Endothelial cell of umbilical vein (primary cell): ENCODE measurements at regions not wholly inside any gene's neighbourhood (a gene's known extent, or its start where the extent isn't known, plus 50 kb on each side); places are given as distances from the start of the nearest gene placed in this dataset.

Experiments
- BruUV-seq: library from RNA; stranded (reverse); fragments of 400-500 nt; replicated peaks from 2 replicates; lab custom pipeline; 2021; lab: Mats Ljungman, UMichigan
- CTCF ChIA-PET: fragments of 300-600, 350-600 bp; sonication (Branson Sonifier 250); formaldehyde crosslinking; loops from one replicate; lab custom pipeline; 2021; ENCODE audit warnings: antibody characterized with exemption, inconsistent platforms; lab: Charles Lee
- POLR2A ChIA-PET: fragments of 300-600, 350-600 bp; sonication (Branson Sonifier 250); formaldehyde crosslinking; loops from one replicate; lab custom pipeline; 2021; ENCODE audit warnings: antibody characterized with exemption, inconsistent platforms; lab: Charles Lee
- DNase-seq: peaks from one replicate; pipeline ENCODE4 v3.0.0-alpha.2; 2011; ENCODE audit warnings: low read depth, low spot score
- FAIRE-seq: peaks from 2 replicates; lab custom pipeline; 2011; peaks lifted over from hg19 to GRCh38; lab: Jason Lieb, UNC
- H2AFZ ChIP-seq: 2 replicates; pipeline ENCODE4 v1.6.0; 2012; ENCODE audit warnings: low read depth, low read length, control low read depth, inconsistent platforms
- H3K27ac ChIP-seq: 2 replicates; pipeline ENCODE4 v1.5.1; 2011; ENCODE audit warnings: low read depth, mild to moderate bottlenecking, control low read depth, low read length, moderate library complexity; ENCODE audit not compliant: insufficient read depth
- H3K27me3 ChIP-seq, 2 experiments: 2 replicates each; pipeline versions ENCODE4 v1.6.0 to v1.6.1; 2011; ENCODE audit warnings: low read length in 2 of 2, mixed read lengths in 1 of 2; ENCODE audit not compliant: control insufficient read depth in 2 of 2, insufficient read depth in 2 of 2
- H3K36me3 ChIP-seq, 2 experiments: 2 replicates in 1 of 2; 3 replicates in 1 of 2; pipeline ENCODE4 v1.5.1; 2011; ENCODE audit warnings: low read length in 2 of 2, mild to moderate bottlenecking in 1 of 2, moderate library complexity in 1 of 2; ENCODE audit not compliant: control insufficient read depth in 2 of 2, insufficient read depth in 2 of 2; ENCODE audit errors: extremely low read depth in 1 of 2
- H3K4me1 ChIP-seq: 3 replicates; pipeline ENCODE4 v1.5.1; 2011; ENCODE audit warnings: mild to moderate bottlenecking, low read length; ENCODE audit not compliant: control insufficient read depth, insufficient read depth; ENCODE audit errors: extremely low read depth
- H3K4me2 ChIP-seq: 2 replicates; pipeline ENCODE4 v1.6.1; 2011; ENCODE audit warnings: low read length, control low read depth, mixed read lengths; ENCODE audit not compliant: insufficient read depth
- H3K4me3 ChIP-seq, 3 experiments: fragments of 200-600 bp in 1 of 3; sonication (generic), shearing (Covaris generic) in 1 of 3; replicated peaks in 1 of 3; 2 replicates each; pipeline ENCODE4 v1.5.1; 2011 to 2016; ENCODE audit warnings: control low read depth in 3 of 3, low read length in 3 of 3, mild to moderate bottlenecking in 2 of 3, inconsistent platforms in 1 of 3, low read depth in 1 of 3, moderate library complexity in 1 of 3; ENCODE audit not compliant: insufficient read depth in 1 of 3
- H3K79me2 ChIP-seq: 2 replicates; pipeline ENCODE4 v1.6.0; 2012; ENCODE audit warnings: low read length, inconsistent platforms; ENCODE audit not compliant: control insufficient read depth, insufficient read depth
- H3K9ac ChIP-seq: replicated peaks from 2 replicates; pipeline ENCODE3; 2011; ENCODE audit warnings: low read length, control low read depth; ENCODE audit not compliant: insufficient read depth; ENCODE audit errors: extremely low read depth
- H3K9me1 ChIP-seq: replicated peaks from 3 replicates; pipeline ENCODE4 v1.6.0; 2011; ENCODE audit warnings: mild to moderate bottlenecking, low read length; ENCODE audit not compliant: control insufficient read depth, insufficient read depth; ENCODE audit errors: extremely low read depth
- H3K9me3 ChIP-seq: replicated peaks from 2 replicates; pipeline ENCODE4 v1.5.1; 2012; ENCODE audit warnings: low read length, inconsistent platforms; ENCODE audit not compliant: control insufficient read depth, insufficient read depth
- H4K20me1 ChIP-seq: replicated peaks from 2 replicates; pipeline ENCODE3; 2011; ENCODE audit warnings: mild to moderate bottlenecking, low read length; ENCODE audit not compliant: control insufficient read depth, insufficient read depth; ENCODE audit errors: extremely low read depth
- CTCF ChIP-seq, 2 donors: IDR thresholded peaks; 1 replicate in 1 of 2; 2 replicates in 1 of 2; pipeline ENCODE4 v1.5.1; 2011; ENCODE audit warnings: low read length in 2 of 2, mild to moderate bottlenecking in 2 of 2, moderate library complexity in 2 of 2, control low read depth in 1 of 2, inconsistent platforms in 1 of 2, low read depth in 1 of 2; ENCODE audit not compliant: insufficient read depth in 1 of 2; ENCODE audit errors: extremely low read depth in 1 of 2
- EZH2 ChIP-seq: IDR thresholded peaks from 2 replicates; pipeline ENCODE4 v1.6.1; 2012; ENCODE audit warnings: borderline replicate concordance, low read depth, mild to moderate bottlenecking, moderate library complexity, low read length, inconsistent platforms; ENCODE audit not compliant: severe bottlenecking
- FOS ChIP-seq: IDR thresholded peaks from 2 replicates; pipeline ENCODE4 v1.6.1; 2011; ENCODE audit warnings: mild to moderate bottlenecking, low read length, moderate library complexity, borderline replicate concordance; ENCODE audit not compliant: insufficient read depth
- GATA2 ChIP-seq: IDR thresholded peaks from 2 replicates; pipeline ENCODE4 v1.7.0; 2011; ENCODE audit warnings: low read depth, mild to moderate bottlenecking, moderate library complexity, mixed read lengths, low read length; ENCODE audit not compliant: insufficient read length, insufficient read depth
- JUN ChIP-seq: IDR thresholded peaks from 2 replicates; pipeline ENCODE4 v1.6.1; 2011; ENCODE audit warnings: borderline replicate concordance, low read depth; ENCODE audit not compliant: insufficient read length, insufficient read depth
- MAX ChIP-seq: IDR thresholded peaks from 2 replicates; pipeline ENCODE4 v1.6.1; 2011; ENCODE audit not compliant: insufficient read depth, insufficient read length
- MYC ChIP-seq: IDR thresholded peaks from one replicate; pipeline ENCODE4 v1.6.1; 2011; ENCODE audit warnings: mild to moderate bottlenecking, low read depth, low read length
- POLR2A ChIP-seq: IDR thresholded peaks from 2 replicates; pipeline ENCODE4 v1.6.1; 2012; ENCODE audit warnings: low read depth, mild to moderate bottlenecking, control low read depth, low read length
- POLR2AphosphoS5 ChIP-seq: IDR thresholded peaks from 2 replicates; pipeline ENCODE4 v1.6.1; 2012; ENCODE audit warnings: low read depth, mild to moderate bottlenecking, control low read depth, low read length, moderate library complexity; ENCODE audit not compliant: insufficient read depth
- dilution Hi-C: fragments of 300-500 bp; cut with MboI; formaldehyde crosslinking; loops from one replicate; pipeline ENCODE4 v1.15.0; 2019; ENCODE audit warnings: low sequenced_read_pairs; ENCODE audit not compliant: extremely low pct_ligation_motif_present
- intact Hi-C: fragments of 100-400 bp; cut with micrococcal nuclease; formaldehyde crosslinking; loops from one replicate; pipeline ENCODE4 v1.10.0; 2022

- intact Hi-C loops = no loop called here
- Histone ChIP-seq H3K4me2 (no peak overlapping the region), H3K36me3 (no peaks in the 10 kb centered on the region), H3K4me1 (no peaks in the 10 kb centered on the region), H3K9me3 (peaks cover 2% of the 10 kb centered on the region), H3K4me3 (no peak overlapping the region), H3K9ac (no peak overlapping the region), H3K27ac (no peak overlapping the region), H4K20me1 (no peaks in the 10 kb centered on the region), H2AFZ (no peak overlapping the region), H3K79me2 (no peaks in the 10 kb centered on the region), H3K9me1 (no peaks in the 10 kb centered on the region), H3K27me3 (no peaks in the 10 kb centered on the region)
- ChIA-PET CTCF (no interaction called here), POLR2A (no interaction called here)
- DNase-seq (peak; percentile 18), FAIRE-seq (no peak)
- no peak for TF ChIP-seq GATA2
- TF ChIP-seq JUN = no peak
- no peak for TF ChIP-seq EZH2
- no peak for TF ChIP-seq POLR2A
- no peak for TF ChIP-seq FOS
- no peak for TF ChIP-seq POLR2AphosphoS5
- no peak for TF ChIP-seq MYC
- no peak for TF ChIP-seq MAX
- TF ChIP-seq CTCF (IDR thresholded peaks at IDR 0.05; ENCODE audit: extremely low read depth in 1 of 2, insufficient read depth in 1 of 2, low read depth in 1 of 2, low read length in 2 of 2) = no peak
- BruUV-seq = no TSS peak
- dilution Hi-C loops = no loop called here
Observed at GRCh38 chr3:118501152-118501551, 533.5 kb downstream of the IGSF11 start.
